Endothelial cell of umbilical vein (primary cell): ENCODE measurements at regions not wholly inside any gene's neighbourhood (a gene's known extent, or its start where the extent isn't known, plus 50 kb on each side); places are given as distances from the start of the nearest gene placed in this dataset.

Experiments
- BruUV-seq: library from RNA; stranded (reverse); fragments of 400-500 nt; replicated peaks from 2 replicates; lab custom pipeline; 2021; lab: Mats Ljungman, UMichigan
- CTCF ChIA-PET: fragments of 300-600, 350-600 bp; sonication (Branson Sonifier 250); formaldehyde crosslinking; loops from one replicate; lab custom pipeline; 2021; ENCODE audit warnings: antibody characterized with exemption, inconsistent platforms; lab: Charles Lee
- POLR2A ChIA-PET: fragments of 300-600, 350-600 bp; sonication (Branson Sonifier 250); formaldehyde crosslinking; loops from one replicate; lab custom pipeline; 2021; ENCODE audit warnings: antibody characterized with exemption, inconsistent platforms; lab: Charles Lee
- DNase-seq: peaks from one replicate; pipeline ENCODE4 v3.0.0-alpha.2; 2011; ENCODE audit warnings: low read depth, low spot score
- FAIRE-seq: peaks from 2 replicates; lab custom pipeline; 2011; peaks lifted over from hg19 to GRCh38; lab: Jason Lieb, UNC
- H2AFZ ChIP-seq: 2 replicates; pipeline ENCODE4 v1.6.0; 2012; ENCODE audit warnings: low read depth, low read length, control low read depth, inconsistent platforms
- H3K27ac ChIP-seq: 2 replicates; pipeline ENCODE4 v1.5.1; 2011; ENCODE audit warnings: low read depth, mild to moderate bottlenecking, control low read depth, low read length, moderate library complexity; ENCODE audit not compliant: insufficient read depth
- H3K27me3 ChIP-seq, 2 experiments: 2 replicates each; pipeline versions ENCODE4 v1.6.0 to v1.6.1; 2011; ENCODE audit warnings: low read length in 2 of 2, mixed read lengths in 1 of 2; ENCODE audit not compliant: control insufficient read depth in 2 of 2, insufficient read depth in 2 of 2
- H3K36me3 ChIP-seq, 2 experiments: 2 replicates in 1 of 2; 3 replicates in 1 of 2; pipeline ENCODE4 v1.5.1; 2011; ENCODE audit warnings: low read length in 2 of 2, mild to moderate bottlenecking in 1 of 2, moderate library complexity in 1 of 2; ENCODE audit not compliant: control insufficient read depth in 2 of 2, insufficient read depth in 2 of 2; ENCODE audit errors: extremely low read depth in 1 of 2
- H3K4me1 ChIP-seq: 3 replicates; pipeline ENCODE4 v1.5.1; 2011; ENCODE audit warnings: mild to moderate bottlenecking, low read length; ENCODE audit not compliant: control insufficient read depth, insufficient read depth; ENCODE audit errors: extremely low read depth
- H3K4me2 ChIP-seq: 2 replicates; pipeline ENCODE4 v1.6.1; 2011; ENCODE audit warnings: low read length, control low read depth, mixed read lengths; ENCODE audit not compliant: insufficient read depth
- H3K4me3 ChIP-seq, 3 experiments: fragments of 200-600 bp in 1 of 3; sonication (generic), shearing (Covaris generic) in 1 of 3; replicated peaks in 1 of 3; 2 replicates each; pipeline ENCODE4 v1.5.1; 2011 to 2016; ENCODE audit warnings: control low read depth in 3 of 3, low read length in 3 of 3, mild to moderate bottlenecking in 2 of 3, inconsistent platforms in 1 of 3, low read depth in 1 of 3, moderate library complexity in 1 of 3; ENCODE audit not compliant: insufficient read depth in 1 of 3
- H3K79me2 ChIP-seq: 2 replicates; pipeline ENCODE4 v1.6.0; 2012; ENCODE audit warnings: low read length, inconsistent platforms; ENCODE audit not compliant: control insufficient read depth, insufficient read depth
- H3K9ac ChIP-seq: replicated peaks from 2 replicates; pipeline ENCODE3; 2011; ENCODE audit warnings: low read length, control low read depth; ENCODE audit not compliant: insufficient read depth; ENCODE audit errors: extremely low read depth
- H3K9me1 ChIP-seq: replicated peaks from 3 replicates; pipeline ENCODE4 v1.6.0; 2011; ENCODE audit warnings: mild to moderate bottlenecking, low read length; ENCODE audit not compliant: control insufficient read depth, insufficient read depth; ENCODE audit errors: extremely low read depth
- H3K9me3 ChIP-seq: replicated peaks from 2 replicates; pipeline ENCODE4 v1.5.1; 2012; ENCODE audit warnings: low read length, inconsistent platforms; ENCODE audit not compliant: control insufficient read depth, insufficient read depth
- H4K20me1 ChIP-seq: replicated peaks from 2 replicates; pipeline ENCODE3; 2011; ENCODE audit warnings: mild to moderate bottlenecking, low read length; ENCODE audit not compliant: control insufficient read depth, insufficient read depth; ENCODE audit errors: extremely low read depth
- EZH2 ChIP-seq: IDR thresholded peaks from 2 replicates; pipeline ENCODE4 v1.6.1; 2012; ENCODE audit warnings: borderline replicate concordance, low read depth, mild to moderate bottlenecking, moderate library complexity, low read length, inconsistent platforms; ENCODE audit not compliant: severe bottlenecking
- FOS ChIP-seq: IDR thresholded peaks from 2 replicates; pipeline ENCODE4 v1.6.1; 2011; ENCODE audit warnings: mild to moderate bottlenecking, low read length, moderate library complexity, borderline replicate concordance; ENCODE audit not compliant: insufficient read depth
- GATA2 ChIP-seq: IDR thresholded peaks from 2 replicates; pipeline ENCODE4 v1.7.0; 2011; ENCODE audit warnings: low read depth, mild to moderate bottlenecking, moderate library complexity, mixed read lengths, low read length; ENCODE audit not compliant: insufficient read length, insufficient read depth
- JUN ChIP-seq: IDR thresholded peaks from 2 replicates; pipeline ENCODE4 v1.6.1; 2011; ENCODE audit warnings: borderline replicate concordance, low read depth; ENCODE audit not compliant: insufficient read length, insufficient read depth
- MAX ChIP-seq: IDR thresholded peaks from 2 replicates; pipeline ENCODE4 v1.6.1; 2011; ENCODE audit not compliant: insufficient read depth, insufficient read length
- MYC ChIP-seq: IDR thresholded peaks from one replicate; pipeline ENCODE4 v1.6.1; 2011; ENCODE audit warnings: mild to moderate bottlenecking, low read depth, low read length
- POLR2A ChIP-seq: IDR thresholded peaks from 2 replicates; pipeline ENCODE4 v1.6.1; 2012; ENCODE audit warnings: low read depth, mild to moderate bottlenecking, control low read depth, low read length
- POLR2AphosphoS5 ChIP-seq: IDR thresholded peaks from 2 replicates; pipeline ENCODE4 v1.6.1; 2012; ENCODE audit warnings: low read depth, mild to moderate bottlenecking, control low read depth, low read length, moderate library complexity; ENCODE audit not compliant: insufficient read depth
- dilution Hi-C: fragments of 300-500 bp; cut with MboI; formaldehyde crosslinking; loops from one replicate; pipeline ENCODE4 v1.15.0; 2019; ENCODE audit warnings: low sequenced_read_pairs; ENCODE audit not compliant: extremely low pct_ligation_motif_present
- intact Hi-C: fragments of 100-400 bp; cut with micrococcal nuclease; formaldehyde crosslinking; loops from one replicate; pipeline ENCODE4 v1.10.0; 2022
- TF ChIP-seq, protein P1 (sequence below), 2 donors: IDR thresholded peaks; 1 replicate in 1 of 2; 2 replicates in 1 of 2; pipeline ENCODE4 v1.5.1; 2011; ENCODE audit warnings: low read length in 2 of 2, mild to moderate bottlenecking in 2 of 2, moderate library complexity in 2 of 2, control low read depth in 1 of 2, inconsistent platforms in 1 of 2, low read depth in 1 of 2; ENCODE audit not compliant: insufficient read depth in 1 of 2; ENCODE audit errors: extremely low read depth in 1 of 2

DNA sequence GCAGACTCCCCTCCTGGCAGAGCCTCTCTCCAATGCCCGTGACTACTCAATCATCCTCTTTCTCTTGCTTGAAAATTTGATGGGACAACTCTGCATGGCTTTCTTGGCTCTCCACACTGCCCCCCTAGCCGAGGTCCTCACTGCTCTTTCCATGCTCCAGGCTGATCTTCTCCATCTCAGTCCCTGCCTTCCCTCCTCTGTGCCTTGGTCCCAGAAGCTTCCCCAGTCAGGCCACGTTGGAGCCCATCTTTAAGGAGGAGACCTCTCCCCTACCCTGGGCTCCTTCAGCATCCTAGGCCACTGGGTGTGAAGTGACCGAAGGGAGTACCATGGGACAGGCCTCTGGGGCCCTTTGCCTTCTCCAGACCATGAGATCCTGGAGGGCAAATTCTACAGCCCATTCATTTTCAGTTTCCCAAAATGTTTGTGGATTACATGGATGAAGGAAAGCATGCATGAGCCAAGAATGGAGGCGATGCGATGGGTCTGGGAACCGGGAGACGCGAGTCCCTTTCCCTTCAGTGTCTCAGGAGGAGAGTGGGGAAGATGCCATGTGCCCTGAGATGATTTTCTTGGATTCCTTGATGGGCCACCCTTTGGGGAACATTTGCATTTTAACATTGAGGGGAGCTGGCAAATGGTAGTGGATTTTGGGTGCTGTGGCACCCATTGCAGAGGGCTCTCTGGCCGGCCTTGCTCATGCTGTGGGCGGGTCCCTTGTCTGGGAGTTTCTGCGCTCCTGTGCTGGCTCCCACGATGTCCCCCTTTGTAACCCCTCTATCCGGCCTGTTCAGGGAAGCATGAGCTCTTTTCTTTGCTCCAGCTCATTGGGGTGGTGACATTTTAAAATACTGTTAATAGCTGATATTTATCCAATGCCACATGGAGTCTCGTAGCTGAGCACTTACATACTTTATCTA is 376.6 kb downstream of the RPS24 start:
- no peak overlapping the region for H3K27ac ChIP-seq
- CTCF ChIA-PET: no interaction called here

More for the DNA sequence above, 376.6 kb downstream of the RPS24 start:
- no peaks in the 10 kb centered on the region for H3K36me3 ChIP-seq
- H3K4me3 ChIP-seq: no peak overlapping the region
- POLR2A ChIA-PET: no interaction called here
- no peaks in the 10 kb centered on the region for H3K4me1 ChIP-seq
- no peak overlapping the region for H2AFZ ChIP-seq
- H3K4me2 ChIP-seq: no peak overlapping the region
- DNase-seq (no peak), FAIRE-seq (no peak)
- no peaks in the 10 kb centered on the region for H4K20me1 ChIP-seq
- dilution Hi-C loops: no loop called here
- no peaks in the 10 kb centered on the region for H3K9me1 ChIP-seq
- intact Hi-C loops: no loop called here
- TF ChIP-seq, protein P1, sequence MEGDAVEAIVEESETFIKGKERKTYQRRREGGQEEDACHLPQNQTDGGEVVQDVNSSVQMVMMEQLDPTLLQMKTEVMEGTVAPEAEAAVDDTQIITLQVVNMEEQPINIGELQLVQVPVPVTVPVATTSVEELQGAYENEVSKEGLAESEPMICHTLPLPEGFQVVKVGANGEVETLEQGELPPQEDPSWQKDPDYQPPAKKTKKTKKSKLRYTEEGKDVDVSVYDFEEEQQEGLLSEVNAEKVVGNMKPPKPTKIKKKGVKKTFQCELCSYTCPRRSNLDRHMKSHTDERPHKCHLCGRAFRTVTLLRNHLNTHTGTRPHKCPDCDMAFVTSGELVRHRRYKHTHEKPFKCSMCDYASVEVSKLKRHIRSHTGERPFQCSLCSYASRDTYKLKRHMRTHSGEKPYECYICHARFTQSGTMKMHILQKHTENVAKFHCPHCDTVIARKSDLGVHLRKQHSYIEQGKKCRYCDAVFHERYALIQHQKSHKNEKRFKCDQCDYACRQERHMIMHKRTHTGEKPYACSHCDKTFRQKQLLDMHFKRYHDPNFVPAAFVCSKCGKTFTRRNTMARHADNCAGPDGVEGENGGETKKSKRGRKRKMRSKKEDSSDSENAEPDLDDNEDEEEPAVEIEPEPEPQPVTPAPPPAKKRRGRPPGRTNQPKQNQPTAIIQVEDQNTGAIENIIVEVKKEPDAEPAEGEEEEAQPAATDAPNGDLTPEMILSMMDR (IDR thresholded peaks at IDR 0.05; ENCODE audit: extremely low read depth in 1 of 2, insufficient read depth in 1 of 2, low read depth in 1 of 2, low read length in 2 of 2): no peak
- no peak for TF ChIP-seq GATA2
- TF ChIP-seq MAX: no peak
- no peak for TF ChIP-seq MYC
- no peak for TF ChIP-seq EZH2
- no peak for TF ChIP-seq POLR2A
- TF ChIP-seq POLR2AphosphoS5: no peak
- no peak for TF ChIP-seq JUN
- no peak for TF ChIP-seq FOS
- H3K9ac ChIP-seq: no peak overlapping the region
- BruUV-seq: no TSS peak
- H3K9me3 ChIP-seq: no peaks in the 10 kb centered on the region
- H3K79me2 ChIP-seq: no peaks in the 10 kb centered on the region
- H3K27me3 ChIP-seq: no peaks in the 10 kb centered on the region
